AG04449 (cell line): ENCODE measurements at regions not wholly inside any gene's neighbourhood (a gene's known extent, or its start where the extent isn't known, plus 50 kb on each side); places are given as distances from the start of the nearest gene placed in this dataset.

Experiments
- CTCF ChIA-PET: fragments of 350-600 bp; formaldehyde crosslinking; extraction: SDS; loops from one replicate; lab custom pipeline; 2021; ENCODE audit warnings: antibody characterized with exemption; lab: Yijun Ruan, JAX
- POLR2A ChIA-PET: fragments of 400-600, 350-600 bp; formaldehyde crosslinking; extraction: SDS; loops from one replicate; lab custom pipeline; 2020; ENCODE audit warnings: antibody characterized with exemption, inconsistent platforms; lab: Yijun Ruan, JAX
- DNase-seq: peaks from one replicate; pipeline ENCODE4 v3.0.0-alpha.2; 2010; ENCODE audit warnings: low read depth, low spot score
- H3K4me3 ChIP-seq: 2 replicates; pipeline ENCODE4 v1.5.1; 2011; ENCODE audit warnings: low read depth, mild to moderate bottlenecking, control low read depth, low read length
- TF ChIP-seq, protein P1 (sequence below): IDR thresholded peaks from one replicate; pipeline ENCODE4 v1.5.1; 2011; ENCODE audit warnings: mild to moderate bottlenecking, moderate library complexity, low read length, control low read depth, inconsistent platforms; ENCODE audit not compliant: insufficient read depth; ENCODE audit errors: missing control alignments

DNA sequence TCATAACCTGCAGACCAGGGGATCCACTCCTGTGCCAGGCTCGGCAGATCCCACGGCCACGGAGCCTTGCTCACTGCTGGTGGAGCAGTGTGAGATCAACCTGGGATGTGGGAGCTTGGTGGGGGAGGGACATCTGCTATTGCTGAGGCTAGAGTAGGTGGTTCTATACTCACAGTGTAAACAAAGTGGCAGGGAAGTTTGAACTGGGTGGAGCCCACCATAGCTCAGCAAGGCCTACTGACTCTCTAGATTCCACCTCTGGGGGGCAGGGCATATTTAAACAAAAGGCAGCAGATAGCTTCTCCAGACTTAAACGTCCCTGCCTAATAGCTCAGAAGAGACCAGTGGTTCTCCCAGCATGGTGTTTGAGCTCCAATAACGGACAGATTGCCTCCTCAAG lies 54.7 kb upstream of the EPHA5 start:
- DNase-seq = no peak
- CTCF ChIA-PET = no interaction called here
- no peak overlapping the region for H3K4me3 ChIP-seq
- POLR2A ChIA-PET = no interaction called here
- TF ChIP-seq, protein P1, sequence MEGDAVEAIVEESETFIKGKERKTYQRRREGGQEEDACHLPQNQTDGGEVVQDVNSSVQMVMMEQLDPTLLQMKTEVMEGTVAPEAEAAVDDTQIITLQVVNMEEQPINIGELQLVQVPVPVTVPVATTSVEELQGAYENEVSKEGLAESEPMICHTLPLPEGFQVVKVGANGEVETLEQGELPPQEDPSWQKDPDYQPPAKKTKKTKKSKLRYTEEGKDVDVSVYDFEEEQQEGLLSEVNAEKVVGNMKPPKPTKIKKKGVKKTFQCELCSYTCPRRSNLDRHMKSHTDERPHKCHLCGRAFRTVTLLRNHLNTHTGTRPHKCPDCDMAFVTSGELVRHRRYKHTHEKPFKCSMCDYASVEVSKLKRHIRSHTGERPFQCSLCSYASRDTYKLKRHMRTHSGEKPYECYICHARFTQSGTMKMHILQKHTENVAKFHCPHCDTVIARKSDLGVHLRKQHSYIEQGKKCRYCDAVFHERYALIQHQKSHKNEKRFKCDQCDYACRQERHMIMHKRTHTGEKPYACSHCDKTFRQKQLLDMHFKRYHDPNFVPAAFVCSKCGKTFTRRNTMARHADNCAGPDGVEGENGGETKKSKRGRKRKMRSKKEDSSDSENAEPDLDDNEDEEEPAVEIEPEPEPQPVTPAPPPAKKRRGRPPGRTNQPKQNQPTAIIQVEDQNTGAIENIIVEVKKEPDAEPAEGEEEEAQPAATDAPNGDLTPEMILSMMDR = no peak
